SK-N-SH treated with all-trans-retinoic acid at 6 μM for 48 hours (cell line): ENCODE measurements at regions not wholly inside any gene's neighbourhood (a gene's known extent, or its start where the extent isn't known, plus 50 kb on each side); places are given as distances from the start of the nearest gene placed in this dataset.
"Not testable (repeated sequence)": the region's sequence is repeated elsewhere in the genome, so short reads cannot be mapped to it uniquely, and the experiment has no call there.

Experiments used
- ATAC-seq: fragments of 200-7000 bp; cut with Tn5 transposase; 3 replicates; pipeline ENCODE4 v1.9.1; 2020; ENCODE audit warnings: mild to moderate bottlenecking, moderate library complexity
- ARNTL ChIP-seq: fragments of 450-650 bp; formaldehyde crosslinking; IDR thresholded peaks from 2 replicates; pipeline ENCODE4 v1.5.0; 2020; ENCODE audit warnings: low read depth, mild to moderate bottlenecking, moderate library complexity, borderline replicate concordance
- BACH2 ChIP-seq: fragments of 250-450 bp; sonication (Bioruptor Pico); IDR thresholded peaks from 2 replicates; pipeline ENCODE4 v1.9.0; 2021; ENCODE audit warnings: mild to moderate bottlenecking, borderline replicate concordance
- CREB5 ChIP-seq: fragments of 250-450 bp; sonication (Bioruptor Pico); IDR thresholded peaks from 2 replicates; pipeline ENCODE4 v1.5.1; 2020; ENCODE audit warnings: low read depth, mild to moderate bottlenecking, moderate library complexity
- CSDC2 ChIP-seq: fragments of 250-450 bp; sonication (Bioruptor Pico); IDR thresholded peaks from 2 replicates; pipeline ENCODE4 v1.5.0; 2020; ENCODE audit warnings: mild to moderate bottlenecking, moderate library complexity
- ESRRG ChIP-seq: fragments of 250-450 bp; sonication (Bioruptor Pico); IDR thresholded peaks from 2 replicates; pipeline ENCODE4 v1.6.1; 2021; ENCODE audit warnings: mild to moderate bottlenecking
- GLIS3 ChIP-seq: fragments of 250-450 bp; sonication (Bioruptor Pico); IDR thresholded peaks from 2 replicates; pipeline ENCODE4 v1.5.0; 2020; ENCODE audit warnings: mild to moderate bottlenecking, moderate library complexity
- OSR1 ChIP-seq: fragments of 250-450 bp; sonication (Bioruptor Pico); IDR thresholded peaks from 2 replicates; pipeline ENCODE4 v1.8.0; 2022; ENCODE audit warnings: moderate library complexity, mild to moderate bottlenecking, inconsistent platforms
- POU6F1 ChIP-seq: fragments of 250-450 bp; sonication (Bioruptor Pico); IDR thresholded peaks from 2 replicates; pipeline ENCODE4 v1.8.0; 2021; ENCODE audit warnings: low read depth, mild to moderate bottlenecking, moderate library complexity, borderline replicate concordance
- PPARA ChIP-seq: fragments of 250-450 bp; sonication (Bioruptor Pico); IDR thresholded peaks from 2 replicates; pipeline ENCODE4 v1.5.0; 2020; ENCODE audit warnings: mild to moderate bottlenecking, borderline replicate concordance
- RARB ChIP-seq: fragments of 250-450 bp; sonication (Bioruptor Pico); IDR thresholded peaks from 2 replicates; pipeline ENCODE4 v1.8.0; 2021; ENCODE audit warnings: mild to moderate bottlenecking, moderate library complexity
- SNAI2 ChIP-seq: fragments of 250-450 bp; sonication (Bioruptor Pico); IDR thresholded peaks from 2 replicates; pipeline ENCODE4 v1.5.0; 2020; ENCODE audit warnings: mild to moderate bottlenecking, moderate library complexity
- TCF4 ChIP-seq: fragments of 250-450 bp; sonication (Bioruptor Pico); IDR thresholded peaks from 2 replicates; pipeline ENCODE4 v1.8.0; 2021; ENCODE audit warnings: mild to moderate bottlenecking, moderate library complexity, borderline replicate concordance
- TOX ChIP-seq: fragments of 250-450 bp; sonication (Bioruptor Pico); IDR thresholded peaks from 2 replicates; pipeline ENCODE4 v1.8.0; 2021; ENCODE audit warnings: mild to moderate bottlenecking, moderate library complexity, borderline replicate concordance
- ZC3H10 ChIP-seq: fragments of 250-450 bp; sonication (Bioruptor Pico); IDR thresholded peaks from 2 replicates; pipeline ENCODE4 v1.5.1; 2021; ENCODE audit warnings: mild to moderate bottlenecking, moderate library complexity
- ZFP3 ChIP-seq: fragments of 250-450 bp; sonication (Bioruptor Pico); IDR thresholded peaks from 2 replicates; pipeline ENCODE4 v1.5.0; 2020; ENCODE audit warnings: mild to moderate bottlenecking, moderate library complexity
- ZFP30 ChIP-seq: fragments of 450-650 bp; formaldehyde crosslinking; IDR thresholded peaks from 2 replicates; pipeline ENCODE4 v1.5.0; 2022; ENCODE audit warnings: mild to moderate bottlenecking, moderate library complexity
- ZNF565 ChIP-seq: fragments of 450-650 bp; formaldehyde crosslinking; conservative IDR thresholded peaks from 2 replicates; pipeline ENCODE4 v1.5.0; 2020; ENCODE audit warnings: low read depth, mild to moderate bottlenecking, moderate library complexity
- ZNF8 ChIP-seq: fragments of 450-650 bp; formaldehyde crosslinking; IDR thresholded peaks from 2 replicates; pipeline ENCODE4 v1.5.0; 2020; ENCODE audit warnings: mild to moderate bottlenecking, moderate library complexity
- TF ChIP-seq, protein P1 (sequence below): fragments of 250-450 bp; sonication (Bioruptor Pico); IDR thresholded peaks from 2 replicates; pipeline ENCODE4 v1.8.0; 2020; ENCODE audit warnings: mild to moderate bottlenecking, moderate library complexity, borderline replicate concordance
- TF ChIP-seq, protein P2 (sequence below): fragments of 250-450 bp; sonication (Bioruptor Pico); IDR thresholded peaks from 2 replicates; pipeline ENCODE4 v1.5.0; 2020; ENCODE audit warnings: mild to moderate bottlenecking, moderate library complexity

DNA sequence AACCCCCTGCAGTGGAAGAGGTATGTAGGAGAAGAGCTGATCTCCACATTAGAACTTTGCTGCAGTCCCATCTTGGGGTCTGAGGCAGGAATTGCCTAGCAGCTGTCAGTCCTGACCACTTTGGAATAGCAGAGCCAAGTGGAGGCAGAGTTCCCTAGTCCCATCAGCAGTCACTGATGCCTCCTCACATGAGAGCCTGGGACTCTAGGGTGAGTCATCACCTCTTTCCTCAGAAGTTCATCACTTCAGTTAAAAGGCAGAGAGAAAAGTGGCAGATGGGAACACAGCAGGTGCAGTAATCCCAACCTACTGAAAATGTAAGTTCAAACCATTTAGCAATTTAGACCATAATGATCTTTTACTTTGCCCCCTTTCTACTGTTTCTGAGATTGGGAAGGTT, 73.9 kb upstream of the MED14 start:
- ATAC-seq, result peak; percentile 50
- no peak for TF ChIP-seq ZFP3 (CRISPR knock-in tag)
- no peak for TF ChIP-seq SNAI2 (CRISPR knock-in tag)
- TF ChIP-seq ZNF8, result no peak
- TF ChIP-seq GLIS3, result no peak
- no peak for TF ChIP-seq ARNTL (CRISPR knock-in tag)
- no peak for TF ChIP-seq RARB (CRISPR knock-in tag)
- TF ChIP-seq CREB5, result no peak
- TF ChIP-seq ZFP30 (CRISPR knock-in tag), result no peak
- no peak for TF ChIP-seq TCF4 (CRISPR knock-in tag)
- TF ChIP-seq ZC3H10 (CRISPR knock-in tag), result no peak
- no peak for TF ChIP-seq ZNF565 (CRISPR knock-in tag)
- no peak for TF ChIP-seq POU6F1
- TF ChIP-seq, protein P1, sequence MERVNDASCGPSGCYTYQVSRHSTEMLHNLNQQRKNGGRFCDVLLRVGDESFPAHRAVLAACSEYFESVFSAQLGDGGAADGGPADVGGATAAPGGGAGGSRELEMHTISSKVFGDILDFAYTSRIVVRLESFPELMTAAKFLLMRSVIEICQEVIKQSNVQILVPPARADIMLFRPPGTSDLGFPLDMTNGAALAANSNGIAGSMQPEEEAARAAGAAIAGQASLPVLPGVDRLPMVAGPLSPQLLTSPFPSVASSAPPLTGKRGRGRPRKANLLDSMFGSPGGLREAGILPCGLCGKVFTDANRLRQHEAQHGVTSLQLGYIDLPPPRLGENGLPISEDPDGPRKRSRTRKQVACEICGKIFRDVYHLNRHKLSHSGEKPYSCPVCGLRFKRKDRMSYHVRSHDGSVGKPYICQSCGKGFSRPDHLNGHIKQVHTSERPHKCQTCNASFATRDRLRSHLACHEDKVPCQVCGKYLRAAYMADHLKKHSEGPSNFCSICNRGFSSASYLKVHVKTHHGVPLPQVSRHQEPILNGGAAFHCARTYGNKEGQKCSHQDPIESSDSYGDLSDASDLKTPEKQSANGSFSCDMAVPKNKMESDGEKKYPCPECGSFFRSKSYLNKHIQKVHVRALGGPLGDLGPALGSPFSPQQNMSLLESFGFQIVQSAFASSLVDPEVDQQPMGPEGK (CRISPR knock-in tag), result no peak
- no peak for TF ChIP-seq BACH2
- no peak for TF ChIP-seq CSDC2 (CRISPR knock-in tag)

GRCh38 chrX:40815045-40815444, 79.7 kb upstream of the MED14 start:
- not testable (repeated sequence) for ATAC-seq

- TF ChIP-seq, protein P2, sequence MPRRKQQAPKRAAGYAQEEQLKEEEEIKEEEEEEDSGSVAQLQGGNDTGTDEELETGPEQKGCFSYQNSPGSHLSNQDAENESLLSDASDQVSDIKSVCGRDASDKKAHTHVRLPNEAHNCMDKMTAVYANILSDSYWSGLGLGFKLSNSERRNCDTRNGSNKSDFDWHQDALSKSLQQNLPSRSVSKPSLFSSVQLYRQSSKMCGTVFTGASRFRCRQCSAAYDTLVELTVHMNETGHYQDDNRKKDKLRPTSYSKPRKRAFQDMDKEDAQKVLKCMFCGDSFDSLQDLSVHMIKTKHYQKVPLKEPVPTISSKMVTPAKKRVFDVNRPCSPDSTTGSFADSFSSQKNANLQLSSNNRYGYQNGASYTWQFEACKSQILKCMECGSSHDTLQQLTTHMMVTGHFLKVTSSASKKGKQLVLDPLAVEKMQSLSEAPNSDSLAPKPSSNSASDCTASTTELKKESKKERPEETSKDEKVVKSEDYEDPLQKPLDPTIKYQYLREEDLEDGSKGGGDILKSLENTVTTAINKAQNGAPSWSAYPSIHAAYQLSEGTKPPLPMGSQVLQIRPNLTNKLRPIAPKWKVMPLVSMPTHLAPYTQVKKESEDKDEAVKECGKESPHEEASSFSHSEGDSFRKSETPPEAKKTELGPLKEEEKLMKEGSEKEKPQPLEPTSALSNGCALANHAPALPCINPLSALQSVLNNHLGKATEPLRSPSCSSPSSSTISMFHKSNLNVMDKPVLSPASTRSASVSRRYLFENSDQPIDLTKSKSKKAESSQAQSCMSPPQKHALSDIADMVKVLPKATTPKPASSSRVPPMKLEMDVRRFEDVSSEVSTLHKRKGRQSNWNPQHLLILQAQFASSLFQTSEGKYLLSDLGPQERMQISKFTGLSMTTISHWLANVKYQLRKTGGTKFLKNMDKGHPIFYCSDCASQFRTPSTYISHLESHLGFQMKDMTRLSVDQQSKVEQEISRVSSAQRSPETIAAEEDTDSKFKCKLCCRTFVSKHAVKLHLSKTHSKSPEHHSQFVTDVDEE, result no peak
- TF ChIP-seq ESRRG (CRISPR knock-in tag) (no peak), CREB5 (no peak), CSDC2 (CRISPR knock-in tag) (no peak), PPARA (CRISPR knock-in tag) (no peak), POU6F1 (no peak), TOX (CRISPR knock-in tag) (no peak), SNAI2 (CRISPR knock-in tag) (no peak), ZC3H10 (CRISPR knock-in tag) (no peak), OSR1 (CRISPR knock-in tag) (no peak), TCF4 (CRISPR knock-in tag) (no peak), ARNTL (CRISPR knock-in tag) (no peak)
- TF ChIP-seq, all 23 proteins: peak for 0
- no peak for ATAC-seq
Measured at GRCh38 chrX:40816906-40817305, 81.6 kb upstream of the MED14 start.
